HG02943 (cell line): ENCODE measurements at regions not wholly inside any gene's neighbourhood (a gene's known extent, or its start where the extent isn't known, plus 50 kb on each side); places are given as distances from the start of the nearest gene placed in this dataset.

ENCODE experiments used
- ATAC-seq: cut with Tn5 transposase; IDR thresholded peaks from one replicate; pipeline ENCODE4 v1.9.1; 2021; ENCODE audit warnings: mild to moderate bottlenecking, low read depth, moderate library complexity; ENCODE audit not compliant: unreplicated experiment

GRCh38 chr13:40503966-40504591 is 162.4 kb downstream of the FOXO1 start:
- ATAC-seq = no peak

- ATAC-seq = no peak
Measured at GRCh38 chr13:40504641-40505040, 161.8 kb downstream of the FOXO1 start.

GRCh38 chr13:40505196-40505595 is 161.2 kb downstream of the FOXO1 start:
- ATAC-seq = no peak
